SK-N-SH (cell line): ENCODE measurements at regions not wholly inside any gene's neighbourhood (a gene's known extent, or its start where the extent isn't known, plus 50 kb on each side); places are given as distances from the start of the nearest gene placed in this dataset.

ENCODE experiments used
- CHD2 ChIP-seq: fragments of 150-350 bp; IDR thresholded peaks from 2 replicates; pipeline ENCODE4 v1.6.1; 2018; ENCODE audit warnings: low read length; ENCODE audit not compliant: partially characterized antibody
- SMC3 ChIP-seq: IDR thresholded peaks from 2 replicates; pipeline ENCODE4 v1.6.1; 2012; ENCODE audit warnings: low read depth, low read length, improper control_type of control experiment

GRCh38 chr1:106753066-106753465 is 303.4 kb upstream of the PRMT6 start:
- TF ChIP-seq CHD2 = no peak
- TF ChIP-seq SMC3 = no peak
